WTC11 (cell line): ENCODE measurements at regions not wholly inside any gene's neighbourhood (a gene's known extent, or its start where the extent isn't known, plus 50 kb on each side); places are given as distances from the start of the nearest gene placed in this dataset.

Source experiments
- ATAC-seq: fragments of 200-7000 bp; cut with Tn5 transposase; 2 replicates; pipeline ENCODE4 v1.10.0; 2021; ENCODE audit warnings: mild to moderate bottlenecking, moderate library complexity
- CTCF ChIA-PET: fragments of 300-600 bp; sonication (Branson Sonifier 250); formaldehyde crosslinking; loops from one replicate; lab custom pipeline; 2021; ENCODE audit warnings: antibody characterized with exemption; lab: Charles Lee
- POLR2A ChIA-PET: fragments of 350-600 bp; sonication (Branson Sonifier 250); formaldehyde crosslinking; loops from one replicate; lab custom pipeline; 2021; ENCODE audit warnings: antibody characterized with exemption; lab: Charles Lee
- DNase-seq: peaks from one replicate; pipeline ENCODE4 v3.0.0; 2021; ENCODE audit warnings: low spot score
- H3K27ac Mint-ChIP-seq: 2 replicates; pipeline ENCODE4 v1.8.0; 2021; ENCODE audit warnings: mixed read lengths
- H3K27me3 Mint-ChIP-seq: 2 replicates; pipeline ENCODE4 v1.8.0; 2021; ENCODE audit warnings: low read depth, mild to moderate bottlenecking, moderate library complexity, mixed read lengths
- H3K36me3 Mint-ChIP-seq: 2 replicates; pipeline ENCODE4 v1.8.0; 2021; ENCODE audit warnings: mixed read lengths
- H3K4me1 Mint-ChIP-seq: 2 replicates; pipeline ENCODE4 v1.8.0; 2022; ENCODE audit warnings: mixed read lengths
- H3K4me3 Mint-ChIP-seq: 2 replicates; pipeline ENCODE4 v1.8.0; 2021; ENCODE audit warnings: mild to moderate bottlenecking, moderate library complexity, mixed read lengths
- H3K9me3 Mint-ChIP-seq: 2 replicates; pipeline ENCODE4 v1.8.0; 2021; ENCODE audit warnings: mixed read lengths
- ETV6 ChIP-seq: sonication (generic); formaldehyde crosslinking; IDR thresholded peaks from 2 replicates; pipeline ENCODE4 v1.8.1; 2022; ENCODE audit warnings: mild to moderate bottlenecking, missing genetic modification reagents
- FOXP4 ChIP-seq: sonication (generic); formaldehyde crosslinking; IDR thresholded peaks from 2 replicates; pipeline ENCODE4 v1.8.0; 2022; ENCODE audit warnings: mild to moderate bottlenecking, missing genetic modification reagents
- NFE2L1 ChIP-seq: sonication (generic); formaldehyde crosslinking; IDR thresholded peaks from 2 replicates; pipeline ENCODE4 v1.8.1; 2023; ENCODE audit warnings: missing genetic modification reagents
- NR1H2 ChIP-seq: sonication (generic); formaldehyde crosslinking; IDR thresholded peaks from 2 replicates; pipeline ENCODE4 v1.9.0; 2021; ENCODE audit warnings: mild to moderate bottlenecking, moderate library complexity, missing genetic modification reagents
- NR2C2 ChIP-seq: sonication (generic); formaldehyde crosslinking; IDR thresholded peaks from 2 replicates; pipeline ENCODE4 v1.8.0; 2022; ENCODE audit warnings: mild to moderate bottlenecking, missing genetic modification reagents
- TEAD1 ChIP-seq: sonication (generic); formaldehyde crosslinking; IDR thresholded peaks from 2 replicates; pipeline ENCODE4 v1.8.0; 2022; ENCODE audit warnings: mild to moderate bottlenecking, missing genetic modification reagents
- ZNF232 ChIP-seq: sonication (generic); formaldehyde crosslinking; IDR thresholded peaks from 2 replicates; pipeline ENCODE4 v1.8.0; 2022; ENCODE audit warnings: mild to moderate bottlenecking, missing genetic modification reagents
- ZNF396 ChIP-seq: fragments of 250-450 bp; sonication (Bioruptor Pico); IDR thresholded peaks from 2 replicates; pipeline ENCODE4 v1.8.0; 2021; ENCODE audit warnings: mild to moderate bottlenecking, moderate library complexity, borderline replicate concordance
- ZNF425 ChIP-seq: fragments of 250-450 bp; sonication (Bioruptor Pico); conservative IDR thresholded peaks from 2 replicates; pipeline ENCODE4 v1.9.0; 2021; ENCODE audit warnings: mild to moderate bottlenecking
- TF ChIP-seq, protein P1 (sequence below): sonication (generic); formaldehyde crosslinking; conservative IDR thresholded peaks from 2 replicates; pipeline ENCODE4 v1.8.1; 2023; ENCODE audit warnings: mild to moderate bottlenecking, low read depth, missing genetic modification reagents, moderate library complexity
- TF ChIP-seq, protein P2 (sequence below): fragments of 250-450 bp; sonication (Bioruptor Pico); IDR thresholded peaks from 2 replicates; pipeline ENCODE4 v2.1.2; 2022; ENCODE audit warnings: mild to moderate bottlenecking, moderate library complexity
- TF ChIP-seq, protein P3 (sequence below): sonication (generic); formaldehyde crosslinking; IDR thresholded peaks from 2 replicates; pipeline ENCODE4 v1.8.1; 2023; ENCODE audit warnings: mild to moderate bottlenecking, missing genetic modification reagents

GRCh38 chr11:28759311-28759710 is 651.1 kb downstream of the METTL15 start (continued):
- TF ChIP-seq FOXP4 (CRISPR knock-in tag) = no peak
- no peak for TF ChIP-seq ZNF425 (CRISPR knock-in tag)
- TF ChIP-seq, protein P1, sequence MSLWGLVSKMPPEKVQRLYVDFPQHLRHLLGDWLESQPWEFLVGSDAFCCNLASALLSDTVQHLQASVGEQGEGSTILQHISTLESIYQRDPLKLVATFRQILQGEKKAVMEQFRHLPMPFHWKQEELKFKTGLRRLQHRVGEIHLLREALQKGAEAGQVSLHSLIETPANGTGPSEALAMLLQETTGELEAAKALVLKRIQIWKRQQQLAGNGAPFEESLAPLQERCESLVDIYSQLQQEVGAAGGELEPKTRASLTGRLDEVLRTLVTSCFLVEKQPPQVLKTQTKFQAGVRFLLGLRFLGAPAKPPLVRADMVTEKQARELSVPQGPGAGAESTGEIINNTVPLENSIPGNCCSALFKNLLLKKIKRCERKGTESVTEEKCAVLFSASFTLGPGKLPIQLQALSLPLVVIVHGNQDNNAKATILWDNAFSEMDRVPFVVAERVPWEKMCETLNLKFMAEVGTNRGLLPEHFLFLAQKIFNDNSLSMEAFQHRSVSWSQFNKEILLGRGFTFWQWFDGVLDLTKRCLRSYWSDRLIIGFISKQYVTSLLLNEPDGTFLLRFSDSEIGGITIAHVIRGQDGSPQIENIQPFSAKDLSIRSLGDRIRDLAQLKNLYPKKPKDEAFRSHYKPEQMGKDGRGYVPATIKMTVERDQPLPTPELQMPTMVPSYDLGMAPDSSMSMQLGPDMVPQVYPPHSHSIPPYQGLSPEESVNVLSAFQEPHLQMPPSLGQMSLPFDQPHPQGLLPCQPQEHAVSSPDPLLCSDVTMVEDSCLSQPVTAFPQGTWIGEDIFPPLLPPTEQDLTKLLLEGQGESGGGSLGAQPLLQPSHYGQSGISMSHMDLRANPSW (CRISPR knock-in tag) = no peak
- TF ChIP-seq, all 79 proteins: peak for 0

- ATAC-seq (no peak), DNase-seq (no peak)
- ChIA-PET CTCF (interaction anchor here (1.3 kb wide), 1 partner anchor 19 kb away, joined by 3 read pairs; no protein-coding TSS in a partner anchor), POLR2A (no interaction called here)
- H3K27ac Mint-ChIP-seq = no peak overlapping the region
- H3K4me1 Mint-ChIP-seq = peaks cover 39% of the 10 kb centered on the region
- TF ChIP-seq ETV6 (CRISPR knock-in tag) = no peak
- no peak for TF ChIP-seq NFE2L1 (CRISPR knock-in tag)
- no peak for TF ChIP-seq NR2C2 (CRISPR knock-in tag)
- TF ChIP-seq, protein P2, sequence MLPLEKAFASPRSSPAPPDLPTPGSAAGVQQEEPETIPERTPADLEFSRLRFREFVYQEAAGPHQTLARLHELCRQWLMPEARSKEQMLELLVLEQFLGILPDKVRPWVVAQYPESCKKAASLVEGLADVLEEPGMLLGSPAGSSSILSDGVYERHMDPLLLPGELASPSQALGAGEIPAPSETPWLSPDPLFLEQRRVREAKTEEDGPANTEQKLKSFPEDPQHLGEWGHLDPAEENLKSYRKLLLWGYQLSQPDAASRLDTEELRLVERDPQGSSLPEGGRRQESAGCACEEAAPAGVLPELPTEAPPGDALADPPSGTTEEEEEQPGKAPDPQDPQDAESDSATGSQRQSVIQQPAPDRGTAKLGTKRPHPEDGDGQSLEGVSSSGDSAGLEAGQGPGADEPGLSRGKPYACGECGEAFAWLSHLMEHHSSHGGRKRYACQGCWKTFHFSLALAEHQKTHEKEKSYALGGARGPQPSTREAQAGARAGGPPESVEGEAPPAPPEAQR (CRISPR knock-in tag) = no peak
- H3K36me3 Mint-ChIP-seq = no peaks in the 10 kb centered on the region
- H3K9me3 Mint-ChIP-seq = 0 out of 2 replicates have a peak, but pooled peaks cover 3% of the 10 kb centered on the region
- no peak overlapping the region for H3K4me3 Mint-ChIP-seq
- no peaks in the 10 kb centered on the region for H3K27me3 Mint-ChIP-seq
Measured at GRCh38 chr11:28757725-28758515, 649.7 kb downstream of the METTL15 start.

- ChIA-PET CTCF (no interaction called here), POLR2A (no interaction called here)
- Mint-ChIP-seq H3K9me3 (0 out of 2 replicates have a peak, but pooled peaks cover 3% of the 10 kb centered on the region), H3K27ac (no peak overlapping the region)
- no peak for DNase-seq
- TF ChIP-seq ZNF396 (CRISPR knock-in tag) (no peak), ZNF232 (no peak), NR1H2 (CRISPR knock-in tag) (no peak), TEAD1 (CRISPR knock-in tag) (no peak)
- TF ChIP-seq, protein P3, sequence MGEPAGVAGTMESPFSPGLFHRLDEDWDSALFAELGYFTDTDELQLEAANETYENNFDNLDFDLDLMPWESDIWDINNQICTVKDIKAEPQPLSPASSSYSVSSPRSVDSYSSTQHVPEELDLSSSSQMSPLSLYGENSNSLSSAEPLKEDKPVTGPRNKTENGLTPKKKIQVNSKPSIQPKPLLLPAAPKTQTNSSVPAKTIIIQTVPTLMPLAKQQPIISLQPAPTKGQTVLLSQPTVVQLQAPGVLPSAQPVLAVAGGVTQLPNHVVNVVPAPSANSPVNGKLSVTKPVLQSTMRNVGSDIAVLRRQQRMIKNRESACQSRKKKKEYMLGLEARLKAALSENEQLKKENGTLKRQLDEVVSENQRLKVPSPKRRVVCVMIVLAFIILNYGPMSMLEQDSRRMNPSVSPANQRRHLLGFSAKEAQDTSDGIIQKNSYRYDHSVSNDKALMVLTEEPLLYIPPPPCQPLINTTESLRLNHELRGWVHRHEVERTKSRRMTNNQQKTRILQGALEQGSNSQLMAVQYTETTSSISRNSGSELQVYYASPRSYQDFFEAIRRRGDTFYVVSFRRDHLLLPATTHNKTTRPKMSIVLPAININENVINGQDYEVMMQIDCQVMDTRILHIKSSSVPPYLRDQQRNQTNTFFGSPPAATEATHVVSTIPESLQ (CRISPR knock-in tag) = no peak
- TF ChIP-seq, all 79 proteins: peak for 0
- Mint-ChIP-seq H3K27me3 (no peaks in the 10 kb centered on the region), H3K4me1 (peaks cover 48% of the 10 kb centered on the region), H3K4me3 (no peak overlapping the region), H3K36me3 (no peaks in the 10 kb centered on the region)
- ATAC-seq = no peak
Measured at GRCh38 chr11:28756977-28757376, 648.8 kb downstream of the METTL15 start.
